CD4-positive, alpha-beta T cell (primary cell): ENCODE measurements at regions not wholly inside any gene's neighbourhood (a gene's known extent, or its start where the extent isn't known, plus 50 kb on each side); places are given as distances from the start of the nearest gene placed in this dataset.

Source experiments
- ATAC-seq: fragments of 200-7000 bp; cut with Tn5 transposase; one replicate; pipeline ENCODE4 v1.10.0; 2022; ENCODE audit warnings: mild to moderate bottlenecking; ENCODE audit not compliant: poor library complexity
- CTCF ChIA-PET: fragments of 350-600 bp; sonication (Branson Sonifier 250); formaldehyde crosslinking; loops from one replicate; lab custom pipeline; 2021; ENCODE audit warnings: antibody characterized with exemption, inconsistent platforms; lab: Charles Lee
- POLR2A ChIA-PET: fragments of 350-600 bp; sonication (Branson Sonifier 250); formaldehyde crosslinking; loops from one replicate; lab custom pipeline; 2021; ENCODE audit warnings: antibody characterized with exemption, inconsistent platforms; lab: Charles Lee
- DNase-seq, 14 experiments: peaks; one replicate each; pipeline ENCODE4 v3.0.0-alpha.2; 2013 to 2020; ENCODE audit warnings: mixed read lengths in 2 of 14
- H3K27ac ChIP-seq, 2 donors: one replicate each; pipeline versions ENCODE4 v1.5.1 to v1.7.0; 2013; ENCODE audit warnings: low read length in 2 of 2, low read depth in 1 of 2, mild to moderate bottlenecking in 1 of 2
- H3K27me3 ChIP-seq, 2 experiments: 1 replicate in 1 of 2; 2 replicates in 1 of 2; pipeline versions ENCODE4 v1.6.1 to v1.7.0; 2013; ENCODE audit warnings: low read length in 2 of 2, control low read depth in 1 of 2, mild to moderate bottlenecking in 1 of 2, moderate library complexity in 1 of 2; ENCODE audit not compliant: insufficient read depth in 2 of 2, control insufficient read depth in 1 of 2
- H3K36me3 ChIP-seq: one replicate; pipeline ENCODE4 v1.6.1; 2013; ENCODE audit warnings: low read length, control low read depth; ENCODE audit not compliant: insufficient read depth
- H3K4me1 ChIP-seq: one replicate; pipeline ENCODE4 v1.6.1; 2013; ENCODE audit warnings: low read length, control low read depth; ENCODE audit not compliant: insufficient read depth
- H3K4me3 ChIP-seq: one replicate; pipeline ENCODE4 v1.5.1; 2013; ENCODE audit warnings: mild to moderate bottlenecking, low read length, moderate library complexity
- H3K9me3 ChIP-seq, 2 experiments: 1 replicate in 1 of 2; 2 replicates in 1 of 2; pipeline versions ENCODE4 v1.6.1 to v1.7.0; 2013; ENCODE audit warnings: low read length in 2 of 2, mild to moderate bottlenecking in 2 of 2, control low read depth in 1 of 2, moderate library complexity in 1 of 2; ENCODE audit not compliant: control insufficient read depth in 1 of 2, insufficient read depth in 1 of 2
- H3K27ac Mint-ChIP-seq: one replicate; pipeline ENCODE4 v1.8.0; 2020; ENCODE audit warnings: mixed read lengths
- H3K27me3 Mint-ChIP-seq: one replicate; pipeline ENCODE4 v1.8.0; 2021; ENCODE audit warnings: mixed read lengths
- H3K36me3 Mint-ChIP-seq: one replicate; pipeline ENCODE4 v1.8.0; 2021; ENCODE audit warnings: low read depth, mixed read lengths
- H3K4me1 Mint-ChIP-seq: one replicate; pipeline ENCODE4 v1.8.0; 2021; ENCODE audit warnings: low read depth, mixed read lengths
- H3K4me3 Mint-ChIP-seq: one replicate; pipeline ENCODE4 v1.8.0; 2020; ENCODE audit warnings: mild to moderate bottlenecking, mixed read lengths
- H3K9me3 Mint-ChIP-seq: one replicate; pipeline ENCODE4 v1.8.0; 2020; ENCODE audit warnings: mixed read lengths
- CTCF ChIP-seq: fragments of 200-600 bp; IDR thresholded peaks from one replicate; pipeline ENCODE4 v1.8.0; 2022; ENCODE audit warnings: antibody characterized with exemption, mild to moderate bottlenecking
- intact Hi-C, 2 experiments: fragments of 100-400 bp; cut with DNase I in 1 of 2; cut with micrococcal nuclease in 1 of 2; formaldehyde crosslinking; loops; one replicate each; pipeline versions ENCODE4 v1.15.1 to v1.9.0; 2023 to 2025; cut with DNase I, micrococcal nuclease

- DNase-seq (no peak), ATAC-seq (no peak)
- no peak for TF ChIP-seq CTCF
- Histone ChIP-seq H3K27me3 (no peaks in the 10 kb centered on the region), H3K4me1 (no peaks in the 10 kb centered on the region), H3K4me3 (no peak overlapping the region), H3K9me3 (peaks cover 0 to 3% of the 10 kb centered on the region in 2 experiments), H3K27ac (no peak overlapping the region), H3K36me3 (no peaks in the 10 kb centered on the region)
- H3K27ac Mint-ChIP-seq = no peak overlapping the region
- ChIA-PET CTCF (interaction anchor here (0.6 kb wide), 1 partner anchor 738 kb away, joined by 3 read pairs; no protein-coding TSS in a partner anchor), POLR2A (no interaction called here)
- peaks cover 3% of the 10 kb centered on the region for H3K9me3 Mint-ChIP-seq
- H3K36me3 Mint-ChIP-seq = peaks cover 6% of the 10 kb centered on the region
- no peak overlapping the region for H3K4me3 Mint-ChIP-seq
- intact Hi-C loops = no loop called here
- H3K4me1 Mint-ChIP-seq = peaks cover 27% of the 10 kb centered on the region
- no peaks in the 10 kb centered on the region for H3K27me3 Mint-ChIP-seq
Observed at GRCh38 chr12:91901381-91902074, 244.1 kb downstream of the BTG1 start.

- peaks cover 27% of the 10 kb centered on the region for H3K4me1 Mint-ChIP-seq
- ChIA-PET POLR2A (no interaction called here), CTCF (no interaction called here)
- DNase-seq (no peak), ATAC-seq (no peak)
- intact Hi-C loops = no loop called here
- no peaks in the 10 kb centered on the region for H3K36me3 ChIP-seq
- no peaks in the 10 kb centered on the region for H3K27me3 ChIP-seq
- no peak for TF ChIP-seq CTCF
- peaks cover 0 to 3% of the 10 kb centered on the region in 2 experiments for H3K9me3 ChIP-seq
- peaks cover 3% of the 10 kb centered on the region for H3K9me3 Mint-ChIP-seq
- no peaks in the 10 kb centered on the region for H3K27me3 Mint-ChIP-seq
- peaks cover 6% of the 10 kb centered on the region for H3K36me3 Mint-ChIP-seq
- H3K4me1 ChIP-seq = no peaks in the 10 kb centered on the region
- no peak overlapping the region for H3K27ac Mint-ChIP-seq
- H3K4me3 ChIP-seq = no peak overlapping the region
- H3K27ac ChIP-seq = no peak overlapping the region
- no peak overlapping the region for H3K4me3 Mint-ChIP-seq
Observed at GRCh38 chr12:91900971-91901370, 244.7 kb downstream of the BTG1 start.

DNA sequence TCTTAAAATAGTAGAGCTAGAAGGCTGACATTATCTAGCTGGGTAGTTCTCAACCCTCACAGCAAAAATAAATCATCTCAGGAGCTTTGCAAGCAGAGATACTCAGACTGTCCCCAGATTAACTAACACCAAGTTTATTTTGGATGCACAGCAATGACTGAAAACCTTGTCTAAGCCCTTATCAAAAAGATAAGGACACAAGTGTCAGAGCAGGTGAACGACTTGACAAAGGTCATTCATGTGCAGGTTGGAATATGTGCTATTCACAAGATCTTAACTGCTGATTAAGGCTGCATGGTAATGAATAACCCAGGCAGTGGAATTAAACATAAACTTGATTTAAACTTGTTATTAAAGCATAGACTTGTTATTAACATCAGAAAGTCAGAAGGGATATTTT, 246.6 kb downstream of the BTG1 start:
- peaks cover 0 to 3% of the 10 kb centered on the region in 2 experiments for H3K9me3 ChIP-seq
- no peaks in the 10 kb centered on the region for H3K27me3 Mint-ChIP-seq
- no peak for TF ChIP-seq CTCF
- H3K36me3 Mint-ChIP-seq = peaks cover 6% of the 10 kb centered on the region
- no peak overlapping the region for H3K4me3 ChIP-seq
- H3K4me3 Mint-ChIP-seq = no peak overlapping the region
- no peaks in the 10 kb centered on the region for H3K27me3 ChIP-seq
- H3K36me3 ChIP-seq = no peaks in the 10 kb centered on the region
- H3K9me3 Mint-ChIP-seq = peaks cover 3% of the 10 kb centered on the region
- no peak overlapping the region for H3K27ac ChIP-seq
- CTCF ChIA-PET = interaction anchor here (0.7 kb wide), 1 partner anchor 87 kb away, joined by 3 read pairs; no protein-coding TSS in a partner anchor
- H3K27ac Mint-ChIP-seq = no peak overlapping the region
- intact Hi-C loops = no loop called here
- ATAC-seq (no peak), DNase-seq (no peak)
- no peaks in the 10 kb centered on the region for H3K4me1 ChIP-seq
- POLR2A ChIA-PET = interaction anchor here (1.9 kb wide), 1 partner anchor 22 kb away, joined by 7 read pairs; no protein-coding TSS in a partner anchor
- peaks cover 13% of the 10 kb centered on the region for H3K4me1 Mint-ChIP-seq
